A673 (cell line): ENCODE measurements at regions not wholly inside any gene's neighbourhood (a gene's known extent, or its start where the extent isn't known, plus 50 kb on each side); places are given as distances from the start of the nearest gene placed in this dataset.

Experiments
- EZH2 ChIP-seq: fragments of 200-600 bp; sonication (generic); IDR thresholded peaks from 2 replicates; pipeline ENCODE4 v1.6.1; 2017; ENCODE audit warnings: borderline replicate concordance, low read depth, mild to moderate bottlenecking, mixed read lengths, antibody characterized with exemption, low read length; ENCODE audit not compliant: poor library complexity, severe bottlenecking
- TF ChIP-seq, protein P1 (sequence below): fragments of 300-800, 200-600 bp; sonication (generic); conservative IDR thresholded peaks from 2 replicates; pipeline ENCODE4 v1.5.1; 2017; ENCODE audit warnings: low read depth, mild to moderate bottlenecking, antibody characterized with exemption, low read length, moderate library complexity, mixed read lengths

DNA sequence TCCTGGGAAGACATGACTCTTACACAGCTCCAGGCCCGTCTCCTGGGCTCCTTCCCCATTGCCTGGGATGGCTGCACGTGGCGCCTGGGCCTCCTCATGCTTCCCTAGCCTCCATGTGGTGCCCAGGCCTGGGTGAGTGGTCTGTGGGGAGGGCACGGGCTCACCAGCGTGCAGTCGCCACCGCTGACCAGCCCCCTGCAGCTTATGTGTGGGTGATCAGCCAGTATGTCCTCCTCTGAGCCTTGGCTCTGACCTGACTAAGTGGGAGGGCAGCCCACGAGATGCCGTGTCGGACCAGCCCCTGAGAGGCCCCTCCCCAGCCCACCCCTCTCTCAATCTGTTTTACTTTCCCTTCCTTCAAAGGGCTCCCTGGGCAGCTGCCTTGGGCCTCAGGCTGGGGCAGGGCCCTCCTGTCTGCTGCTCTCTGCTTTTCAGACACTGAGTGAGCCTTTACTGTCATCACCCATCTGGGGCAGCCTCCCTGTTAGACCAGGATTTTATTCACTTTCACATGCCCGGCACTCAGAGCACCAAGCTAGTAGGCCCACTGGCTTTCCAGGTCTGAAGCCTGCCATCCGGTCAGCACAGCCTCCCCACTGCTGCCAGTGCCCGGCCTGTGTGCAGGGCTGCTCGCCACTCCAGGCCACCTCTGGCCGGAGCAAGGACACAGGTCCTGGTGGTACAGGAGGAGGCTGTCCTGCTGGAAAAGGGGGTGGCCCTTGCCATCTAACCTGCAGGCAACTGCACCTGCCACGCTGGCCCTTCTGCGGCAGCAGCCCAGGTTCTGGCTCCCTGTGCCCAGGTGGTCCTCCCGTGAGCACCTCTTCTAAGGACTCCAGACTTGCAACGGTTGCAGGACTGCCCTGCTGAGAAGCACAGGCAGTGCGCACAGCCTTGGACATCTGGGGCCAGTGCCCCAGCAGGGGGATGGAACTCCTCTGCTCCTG, 84.9 kb upstream of the HPCAL1 start:
- TF ChIP-seq, protein P1, sequence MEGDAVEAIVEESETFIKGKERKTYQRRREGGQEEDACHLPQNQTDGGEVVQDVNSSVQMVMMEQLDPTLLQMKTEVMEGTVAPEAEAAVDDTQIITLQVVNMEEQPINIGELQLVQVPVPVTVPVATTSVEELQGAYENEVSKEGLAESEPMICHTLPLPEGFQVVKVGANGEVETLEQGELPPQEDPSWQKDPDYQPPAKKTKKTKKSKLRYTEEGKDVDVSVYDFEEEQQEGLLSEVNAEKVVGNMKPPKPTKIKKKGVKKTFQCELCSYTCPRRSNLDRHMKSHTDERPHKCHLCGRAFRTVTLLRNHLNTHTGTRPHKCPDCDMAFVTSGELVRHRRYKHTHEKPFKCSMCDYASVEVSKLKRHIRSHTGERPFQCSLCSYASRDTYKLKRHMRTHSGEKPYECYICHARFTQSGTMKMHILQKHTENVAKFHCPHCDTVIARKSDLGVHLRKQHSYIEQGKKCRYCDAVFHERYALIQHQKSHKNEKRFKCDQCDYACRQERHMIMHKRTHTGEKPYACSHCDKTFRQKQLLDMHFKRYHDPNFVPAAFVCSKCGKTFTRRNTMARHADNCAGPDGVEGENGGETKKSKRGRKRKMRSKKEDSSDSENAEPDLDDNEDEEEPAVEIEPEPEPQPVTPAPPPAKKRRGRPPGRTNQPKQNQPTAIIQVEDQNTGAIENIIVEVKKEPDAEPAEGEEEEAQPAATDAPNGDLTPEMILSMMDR: no peak
- TF ChIP-seq EZH2: no peak
